NCI-H524 (cell line): ENCODE measurements at regions not wholly inside any gene's neighbourhood (a gene's known extent, or its start where the extent isn't known, plus 50 kb on each side); places are given as distances from the start of the nearest gene placed in this dataset.
"Not testable (repeated sequence)": the region's sequence is repeated elsewhere in the genome, so short reads cannot be mapped to it uniquely, and the experiment has no call there.

Experiments used
- DNase-seq, 2 experiments: peaks; one replicate each; lab custom pipeline; 2025; lab: John Stamatoyannopoulos, UW

DNA sequence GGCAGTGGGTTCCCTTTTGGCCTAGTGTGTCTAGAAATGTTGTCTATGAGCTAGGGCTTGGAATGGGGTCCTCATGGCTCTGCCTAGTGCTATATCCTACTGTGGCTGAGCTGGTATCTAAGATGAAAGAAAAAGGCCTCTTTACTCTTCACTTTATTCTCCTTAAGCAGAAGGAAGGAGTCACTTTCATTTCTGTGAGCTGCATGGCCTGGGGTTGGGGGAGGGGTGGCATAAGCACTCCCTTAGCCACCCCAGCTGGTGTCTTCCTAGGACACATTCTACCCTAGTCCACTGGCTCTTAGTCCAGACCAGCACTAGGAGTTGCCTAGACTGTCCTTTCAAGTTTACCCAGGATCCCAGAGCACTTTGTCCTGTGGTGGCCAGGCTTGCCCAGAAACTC is 1148.9 kb upstream of the CNTN5 start:
- no peak for DNase-seq

DNA sequence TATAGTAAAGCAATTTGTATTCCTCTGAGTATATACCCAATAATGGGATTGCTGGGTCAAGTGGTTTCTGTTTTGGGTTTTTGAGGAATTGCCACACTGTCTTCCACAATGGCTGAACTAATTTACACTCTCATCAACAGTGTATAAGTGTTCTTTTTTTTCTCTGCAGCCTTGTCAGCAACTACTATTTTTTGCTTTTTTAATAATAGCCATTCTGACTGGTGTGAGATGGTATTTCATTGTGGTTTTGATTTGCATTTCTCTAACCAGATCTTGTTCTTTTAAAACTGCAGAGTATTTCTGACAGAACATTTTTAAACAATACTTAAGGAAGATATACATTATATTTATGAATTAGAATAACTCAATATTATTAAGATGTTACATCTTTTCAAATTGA is 1140.5 kb upstream of the CNTN5 start:
- DNase-seq, result no peak

DNA sequence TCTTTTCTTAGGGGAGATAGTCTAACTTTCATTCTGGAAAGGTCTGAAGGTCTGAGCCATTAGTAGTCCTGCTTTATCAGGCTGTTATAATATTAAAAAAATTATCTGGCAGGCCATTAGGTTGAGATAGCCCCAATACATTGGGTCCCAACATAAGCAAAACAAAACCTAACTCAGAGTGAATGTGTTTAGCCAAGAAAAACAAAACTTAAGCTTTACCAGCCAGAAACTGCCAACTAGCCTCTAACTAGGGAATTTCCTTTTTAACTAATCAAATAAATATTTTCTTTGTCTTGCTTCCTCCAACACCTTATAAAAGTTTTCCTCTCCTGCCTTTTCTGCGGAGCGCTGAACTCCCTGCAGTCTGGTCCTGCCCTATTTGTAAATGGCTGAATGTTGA is 1137.7 kb upstream of the CNTN5 start:
- DNase-seq, result no peak

DNA sequence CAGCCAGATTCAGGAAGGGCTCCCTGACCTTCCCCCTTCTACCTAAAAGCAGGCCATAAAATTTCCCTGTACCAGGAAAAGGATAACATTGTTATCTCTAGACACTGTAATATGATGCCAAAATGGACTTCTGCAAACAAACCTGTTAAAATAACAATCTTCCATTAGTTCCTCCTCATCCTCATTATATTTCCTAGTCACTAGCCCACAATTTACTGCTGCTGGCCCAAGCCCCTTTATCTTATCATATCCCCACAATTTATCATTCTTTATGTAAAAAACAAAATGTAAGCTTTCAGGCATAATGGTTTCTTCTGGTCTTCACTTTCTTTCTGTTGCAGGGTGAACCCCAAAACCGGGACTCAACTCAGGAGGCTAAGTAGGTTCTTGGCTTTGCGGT is 1132.1 kb upstream of the CNTN5 start:
- no peak for DNase-seq

DNA sequence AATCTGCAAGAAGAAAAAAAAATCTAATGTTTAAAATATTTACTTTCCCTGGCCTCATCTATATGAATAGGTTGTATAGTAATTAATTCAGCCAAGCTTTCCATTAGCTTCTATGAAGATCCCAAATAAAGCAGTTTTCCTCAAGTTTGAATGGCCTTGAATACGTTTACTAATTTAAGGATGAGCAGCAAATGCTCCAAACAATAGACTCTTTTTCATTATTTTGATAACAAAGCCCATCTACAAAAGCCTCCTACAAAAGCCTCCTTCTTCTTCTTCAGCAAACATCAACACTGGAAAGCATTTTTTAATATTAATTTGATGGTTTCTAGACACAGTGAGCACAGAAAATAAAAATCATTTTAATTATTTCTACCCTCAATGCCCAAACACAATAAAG is 1130.3 kb upstream of the CNTN5 start:
- no peak for DNase-seq

DNA sequence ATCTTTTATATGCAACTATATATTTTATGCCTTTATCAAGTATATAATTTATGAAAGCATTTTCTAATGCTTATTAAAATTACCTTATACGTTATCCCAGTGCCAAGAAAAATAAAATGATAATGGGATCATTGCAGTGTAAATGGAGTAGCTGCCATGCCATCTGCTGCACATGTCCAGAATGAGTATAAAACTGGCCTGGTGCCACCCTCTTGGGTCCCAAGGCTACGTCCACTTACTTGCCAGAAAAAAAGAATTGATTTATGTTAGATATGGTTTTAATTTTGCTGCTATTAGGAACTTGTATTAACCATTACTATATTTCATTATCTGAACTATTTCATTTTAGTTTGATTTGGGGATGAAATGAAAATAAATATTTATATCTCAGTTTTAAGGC is 1127.1 kb upstream of the CNTN5 start:
- peak; percentile 51 to 68 for DNase-seq

DNA sequence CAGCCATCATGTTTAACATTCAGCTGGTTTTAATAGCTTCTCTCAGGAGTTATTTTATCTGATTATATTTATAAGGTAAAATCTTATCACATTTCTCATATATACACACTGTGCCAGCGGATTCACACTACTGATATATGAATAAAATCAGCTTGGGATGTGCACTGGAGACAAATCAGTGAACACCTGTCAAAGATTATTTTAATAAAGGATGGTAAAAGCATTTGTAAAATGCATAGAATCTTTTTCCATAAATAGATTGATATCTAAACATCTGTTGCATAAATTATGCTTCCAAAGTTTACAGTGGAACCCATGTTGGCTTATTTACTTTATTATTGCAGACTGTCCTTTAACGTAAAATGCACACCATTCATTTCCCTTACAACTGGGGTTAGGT is 1125.8 kb upstream of the CNTN5 start:
- DNase-seq, result no peak

DNA sequence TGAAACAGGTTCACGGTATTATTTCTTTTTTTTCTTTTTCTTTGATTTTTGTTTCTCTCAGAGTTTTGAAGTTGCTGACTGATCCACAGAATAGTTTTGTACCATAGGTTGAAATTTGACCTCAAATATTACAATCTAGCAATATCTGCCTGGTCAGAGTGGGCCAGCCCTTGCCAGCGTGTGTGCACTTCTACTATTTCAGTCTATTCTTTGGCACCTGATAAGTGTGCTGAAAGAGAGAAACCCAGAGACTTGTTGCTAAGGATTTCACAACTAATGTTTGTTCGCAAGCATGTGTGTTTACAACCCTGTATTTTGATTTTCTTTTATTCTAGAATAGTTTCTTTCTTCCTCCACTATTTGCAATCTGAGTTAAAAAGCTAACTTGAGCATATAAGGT is 1125.2 kb upstream of the CNTN5 start:
- no peak for DNase-seq

DNA sequence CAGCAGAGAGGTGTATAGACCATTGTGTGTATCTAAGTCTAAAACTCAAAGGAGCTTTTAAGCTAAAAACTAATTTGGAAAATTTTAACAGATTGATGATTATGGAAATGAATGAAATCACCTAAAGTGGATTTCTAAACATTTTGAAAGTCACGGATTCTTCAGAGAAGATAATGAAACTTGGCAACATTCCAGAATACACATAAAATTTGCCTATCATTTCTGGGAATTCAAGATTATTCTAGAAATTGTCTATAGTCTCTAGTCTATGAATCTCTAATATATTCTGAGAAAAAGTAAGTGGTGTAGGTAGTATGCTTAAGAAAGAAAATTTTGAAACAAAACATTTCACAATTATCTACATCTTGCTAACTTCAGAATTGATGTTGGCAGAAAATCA is 1117.9 kb upstream of the CNTN5 start:
- no peak for DNase-seq

DNA sequence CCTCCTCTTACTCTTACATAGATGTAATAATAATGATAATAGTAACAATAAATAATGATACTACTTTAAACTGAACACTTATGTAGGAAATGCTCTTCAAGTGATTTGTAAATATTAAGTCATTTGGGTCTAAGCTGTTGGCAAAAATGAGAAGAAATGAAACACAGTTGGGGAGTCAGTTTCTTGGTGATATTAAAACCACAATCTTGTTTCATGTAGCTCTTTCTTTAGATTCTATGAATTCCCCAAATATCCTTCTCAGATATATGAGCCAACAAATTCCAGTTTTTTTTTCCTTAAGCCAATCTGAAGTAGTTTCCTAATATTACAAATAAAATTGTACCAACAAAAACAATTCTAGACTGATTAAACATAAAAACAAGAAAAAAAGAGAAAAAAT is 1115.6 kb upstream of the CNTN5 start:
- no peak for DNase-seq

DNA sequence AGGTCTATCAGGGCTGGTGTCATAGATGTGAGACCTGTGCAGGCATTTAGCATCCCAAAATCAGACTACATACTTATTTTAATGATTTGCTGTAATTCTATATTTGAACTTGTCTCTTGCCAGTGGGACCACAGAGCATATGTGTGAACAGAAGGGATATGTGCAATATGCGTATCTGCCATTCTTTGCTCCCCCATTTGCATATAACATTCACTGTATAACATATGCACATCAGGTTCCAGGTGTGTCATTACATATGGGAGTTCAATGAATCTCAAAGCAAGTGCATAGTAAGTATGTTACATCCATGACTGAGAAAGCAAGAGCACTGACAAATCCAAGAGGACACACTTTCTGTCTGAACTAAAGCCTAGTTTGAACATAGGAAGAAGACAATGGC is 1115.1 kb upstream of the CNTN5 start:
- DNase-seq, result no peak

DNA sequence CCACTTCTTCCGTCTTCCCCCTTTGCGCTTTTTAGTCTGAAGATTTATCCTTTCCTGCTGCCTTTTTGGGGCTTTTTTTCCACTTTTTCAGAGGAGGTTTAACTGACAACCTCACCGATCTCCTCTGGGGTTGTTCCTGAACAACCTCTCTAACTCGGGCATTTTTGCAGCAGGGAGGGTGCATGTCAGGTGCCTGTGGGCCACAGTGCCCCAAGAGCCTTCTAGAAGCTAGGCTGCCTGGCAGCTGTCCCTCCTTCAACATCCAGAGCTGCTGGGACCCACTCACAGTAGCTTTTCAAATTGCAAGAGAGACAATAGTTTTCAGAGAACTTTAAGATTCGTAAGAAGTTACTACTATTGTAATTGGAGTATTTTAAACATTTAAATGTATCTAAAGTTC is 1112.4 kb upstream of the CNTN5 start:
- no peak for DNase-seq

DNA sequence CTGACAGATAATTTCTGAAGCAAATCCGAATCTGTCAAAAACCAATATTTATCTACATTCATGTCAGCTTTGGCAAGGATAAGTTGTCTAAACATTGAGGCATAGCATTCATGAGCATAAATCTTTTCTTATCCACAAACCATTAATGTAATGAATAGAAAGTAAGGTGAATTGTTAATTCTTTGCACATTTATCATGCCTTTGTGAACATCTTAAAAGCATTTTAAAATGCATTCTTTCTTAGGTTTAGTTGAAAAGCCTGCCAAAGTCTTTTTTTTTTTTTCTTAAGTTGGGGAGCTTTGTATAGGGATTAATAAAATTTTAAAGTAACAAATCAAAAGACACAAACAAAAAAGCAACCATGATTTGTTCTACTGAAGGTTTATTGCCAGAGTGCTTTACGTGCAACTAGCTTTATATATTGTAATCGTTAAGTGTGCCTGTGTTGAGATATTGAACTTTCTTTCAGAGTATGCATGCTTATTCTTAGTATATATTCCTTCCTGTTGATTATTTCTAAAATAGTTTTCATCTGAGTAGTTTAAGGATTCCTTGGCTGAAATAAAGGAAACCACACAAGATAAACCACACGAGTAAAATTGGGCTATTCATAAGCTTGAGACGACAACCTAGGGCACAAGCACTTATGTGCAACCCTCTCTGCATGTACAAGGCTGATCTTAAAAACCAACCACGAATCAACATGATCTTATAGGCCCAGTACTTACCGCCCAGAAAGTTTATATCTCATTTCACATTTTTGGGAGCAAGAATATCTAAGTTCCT is 1110.9 kb upstream of the CNTN5 start:
- DNase-seq, result no peak

DNA sequence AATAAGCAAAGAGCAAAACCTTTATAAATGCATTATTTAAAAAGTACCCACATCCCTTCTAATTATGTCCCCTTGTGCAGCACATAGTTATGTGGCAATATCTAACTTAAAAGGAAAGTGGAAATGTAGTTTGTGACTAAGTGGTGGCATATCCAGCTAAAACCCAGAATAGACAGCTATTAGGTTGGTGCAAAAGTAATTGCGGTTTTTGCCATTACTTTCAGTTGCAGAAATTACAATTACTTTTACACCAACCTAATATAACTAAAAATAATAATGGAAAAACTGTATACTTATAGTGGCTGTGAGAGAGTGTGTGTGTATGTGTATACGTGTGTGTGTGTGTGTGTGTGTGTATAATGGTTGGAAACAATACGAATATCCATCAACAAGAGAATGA is 1108.1 kb upstream of the CNTN5 start:
- DNase-seq, result no peak

DNA sequence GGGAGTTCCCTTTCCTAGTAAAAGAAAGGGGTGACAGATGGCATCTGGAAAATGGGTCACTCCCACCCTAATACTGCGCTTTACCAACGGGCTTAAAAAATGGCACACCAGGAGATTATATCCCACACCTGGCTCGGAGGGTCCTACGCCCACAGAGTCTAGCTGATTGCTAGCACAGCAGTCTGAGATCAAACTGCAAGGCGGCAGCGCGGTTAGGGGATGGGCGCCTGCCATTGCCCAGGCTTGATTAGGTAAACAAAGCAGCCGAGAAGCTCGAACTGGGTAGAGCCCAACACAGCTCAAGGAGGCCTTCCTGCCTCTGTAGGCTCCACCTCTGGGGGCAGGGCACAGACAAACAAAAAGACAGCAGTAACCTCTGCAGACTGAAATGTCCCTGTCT is 1097.8 kb upstream of the CNTN5 start:
- not testable (repeated sequence) for DNase-seq

DNA sequence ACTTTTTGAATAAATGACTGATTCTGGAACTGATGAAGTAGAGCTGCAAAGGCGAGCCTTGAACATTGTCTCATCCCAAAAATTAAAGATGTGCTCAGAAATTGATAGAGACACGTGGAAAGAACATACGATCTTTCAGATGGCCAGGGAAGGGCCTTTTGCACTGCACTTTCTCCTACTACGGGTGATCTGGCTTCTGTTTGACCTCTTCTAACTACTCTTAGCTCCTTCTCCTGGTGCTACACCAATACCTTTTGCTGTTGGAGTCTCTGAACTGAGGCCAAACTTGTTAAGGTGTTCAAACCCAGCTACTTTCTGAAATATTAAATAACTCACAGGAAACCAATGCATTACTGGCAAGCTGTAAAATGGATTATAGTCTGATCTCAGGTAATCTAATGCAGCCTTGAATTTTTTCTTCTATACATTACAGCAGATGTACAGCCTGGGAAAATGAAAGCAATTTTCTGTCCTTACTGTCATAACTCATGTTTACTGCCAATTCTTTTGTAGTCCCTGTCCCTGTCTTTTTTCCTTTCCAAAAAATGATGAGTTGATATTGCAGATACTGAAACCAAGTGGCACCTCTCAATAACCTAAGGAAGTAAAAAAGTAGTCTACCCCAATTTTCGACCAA is 1086.1 kb upstream of the CNTN5 start:
- DNase-seq, result no peak

DNA sequence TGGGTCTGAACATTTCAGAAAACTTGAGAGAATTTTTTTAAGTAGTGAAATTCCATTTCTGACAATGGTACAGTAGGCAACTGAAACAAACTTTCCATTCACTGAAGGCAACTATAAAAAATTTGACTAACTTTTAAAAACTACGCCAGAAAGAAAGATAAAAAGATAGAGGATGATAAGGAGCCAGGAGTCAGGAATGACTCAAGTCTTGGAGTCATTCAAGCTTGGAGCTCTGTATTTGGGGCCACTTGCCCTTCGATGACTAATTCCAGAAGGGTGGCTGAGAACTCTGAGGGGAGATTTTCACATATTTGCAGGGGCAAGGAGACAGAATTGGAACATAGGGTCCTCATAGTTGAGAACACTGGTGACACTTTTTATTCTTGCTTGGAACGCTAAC is 1083.2 kb upstream of the CNTN5 start:
- no peak for DNase-seq

DNA sequence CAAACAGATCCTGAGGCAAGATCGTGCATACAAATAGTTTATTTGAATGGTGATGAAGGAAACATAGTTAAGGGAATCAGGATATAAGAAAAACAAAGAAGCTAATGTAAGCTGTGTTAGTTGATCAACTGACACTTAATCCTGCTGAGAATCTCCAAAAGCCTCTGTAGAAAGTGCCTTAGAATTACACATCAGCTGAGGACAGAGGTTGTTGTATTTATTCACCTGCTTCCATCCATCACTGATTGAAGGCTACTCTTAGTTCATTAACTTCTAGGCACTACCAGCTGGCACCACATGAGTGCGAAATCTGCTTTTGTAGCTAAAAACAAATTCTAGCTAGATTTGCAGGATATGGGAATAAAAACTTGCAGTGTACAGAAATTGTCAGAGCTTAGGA is 1082.0 kb upstream of the CNTN5 start:
- DNase-seq, result no peak

DNA sequence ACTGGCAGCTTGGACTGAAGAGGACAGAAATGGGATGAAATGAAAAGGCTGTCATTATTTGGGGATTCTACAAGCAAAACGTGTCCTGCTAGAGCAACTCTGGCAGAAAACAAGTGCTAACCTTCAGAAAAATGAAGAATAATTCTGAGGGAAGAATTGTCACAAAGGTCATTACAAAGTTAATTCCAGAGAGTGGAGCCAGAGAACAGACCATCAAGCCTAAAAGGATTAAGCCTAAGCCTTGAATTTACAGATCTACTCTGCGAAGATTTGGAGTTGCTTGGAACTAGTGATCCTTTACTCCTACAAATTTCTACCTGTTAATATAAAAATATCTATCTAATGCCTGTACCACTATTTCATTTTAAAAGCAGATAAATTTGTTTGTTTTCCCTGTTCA is 1077.3 kb upstream of the CNTN5 start:
- DNase-seq, result peak in 1 of 2 experiments; percentile 30

DNA sequence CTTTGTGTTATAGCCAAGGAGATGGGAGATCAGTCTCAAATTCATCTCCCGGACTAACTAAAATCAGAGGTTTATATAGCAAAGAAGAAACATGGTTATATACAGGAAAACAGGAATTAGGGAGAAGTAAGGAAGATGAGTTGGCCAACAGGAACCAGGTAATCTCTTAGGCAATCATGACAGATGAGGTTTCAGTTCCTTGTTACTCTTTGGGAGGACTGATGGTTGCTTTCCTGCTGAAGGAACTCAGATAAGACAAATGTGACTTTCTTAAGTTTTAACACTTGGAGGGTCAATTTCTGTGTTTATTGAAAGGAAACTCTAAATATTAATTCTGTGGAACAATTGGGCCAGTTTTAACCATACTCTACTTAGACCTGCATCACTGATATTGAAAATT is 1072.0 kb upstream of the CNTN5 start:
- no peak for DNase-seq

DNA sequence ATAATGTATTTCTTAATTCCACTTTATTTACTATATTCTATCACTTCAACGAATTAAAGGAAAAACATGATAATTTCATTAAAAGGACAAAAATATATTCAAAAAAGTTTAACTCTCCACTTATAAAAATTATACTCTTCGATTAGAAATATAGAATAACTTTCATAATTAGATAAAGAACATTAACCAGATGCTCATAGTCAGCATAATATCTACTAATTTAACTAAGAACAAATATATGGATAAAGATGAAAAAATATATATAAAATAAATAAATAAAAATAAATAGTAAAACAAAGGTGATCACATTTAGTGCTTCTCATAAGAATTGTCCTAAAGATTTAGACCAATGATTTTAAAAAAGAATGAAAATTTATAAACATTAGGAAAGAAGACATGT is 1065.2 kb upstream of the CNTN5 start:
- no peak for DNase-seq

DNA sequence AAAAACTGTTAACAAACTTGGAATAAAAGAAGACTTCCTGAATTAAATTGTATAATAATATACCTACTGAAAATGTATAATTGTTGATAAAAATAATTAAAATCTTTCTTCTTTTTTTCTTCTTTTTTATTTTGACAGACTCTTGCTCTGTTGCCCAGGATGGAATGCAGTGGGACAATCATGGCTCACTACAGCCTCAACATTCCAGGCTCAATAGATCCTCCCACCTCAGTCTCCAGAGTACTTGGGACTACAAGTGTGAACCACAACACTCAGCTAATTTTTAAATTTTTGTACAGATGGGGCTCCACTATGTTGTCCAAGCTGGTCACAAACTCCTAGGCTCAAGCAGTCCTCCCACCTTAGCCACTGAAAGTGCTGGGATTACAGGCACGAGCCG is 1063.8 kb upstream of the CNTN5 start:
- DNase-seq, result no peak

DNA sequence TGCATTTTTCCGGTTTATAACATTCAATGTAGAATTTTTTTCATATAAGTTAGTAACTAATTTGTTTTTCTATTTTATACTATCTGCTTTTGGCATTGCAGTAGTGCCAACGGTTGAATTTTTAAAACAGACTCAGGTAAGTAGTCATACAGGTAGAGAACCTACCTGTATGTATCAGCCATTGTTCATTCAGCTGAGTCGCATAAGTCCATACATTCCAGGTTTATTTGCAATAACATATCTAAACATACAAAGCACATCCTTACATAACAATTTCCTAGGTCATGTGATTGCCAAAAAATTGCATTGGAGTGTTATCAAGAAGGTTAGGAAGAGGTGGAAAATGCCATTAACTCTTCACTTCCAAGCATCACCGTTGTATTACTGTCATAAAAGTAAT is 1059.3 kb upstream of the CNTN5 start:
- DNase-seq, result no peak

DNA sequence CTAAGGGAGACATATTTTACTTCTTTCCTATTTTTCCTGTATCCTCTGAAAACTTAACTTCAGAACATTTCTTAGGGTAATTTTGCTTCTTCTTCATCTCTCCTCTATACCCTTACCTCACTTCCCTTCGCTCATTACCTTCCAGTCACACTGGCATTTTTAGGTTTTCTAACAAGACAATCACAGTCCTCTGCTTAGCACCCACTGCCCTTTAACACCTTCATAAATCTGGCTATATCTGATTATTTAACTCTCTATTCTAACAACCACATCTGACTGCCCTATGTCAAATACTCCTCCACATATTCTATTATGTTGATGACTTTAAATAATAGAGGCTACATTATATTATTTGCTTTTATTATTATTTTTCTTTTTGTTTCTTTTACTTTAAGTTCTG is 1058.0 kb upstream of the CNTN5 start:
- no peak for DNase-seq
